K562 (cell line): ENCODE measurements at regions not wholly inside any gene's neighbourhood (a gene's known extent, or its start where the extent isn't known, plus 50 kb on each side); places are given as distances from the start of the nearest gene placed in this dataset.

ENCODE experiments used
- ATAC-seq: fragments of 200-7000 bp; cut with Tn5 transposase; 3 replicates; pipeline ENCODE4 v1.9.1; 2020; ENCODE audit warnings: moderate library complexity
- BruUV-seq: library from RNA; stranded (reverse); fragments of 400-500 nt; replicated peaks from 2 replicates; lab custom pipeline; 2021; lab: Mats Ljungman, UMichigan
- CTCF ChIA-PET: fragments of 300-600 bp; formaldehyde crosslinking; extraction: SDS; loops from one replicate; lab custom pipeline; 2021; ENCODE audit warnings: low intra/inter-chr PET ratio; lab: Yijun Ruan, JAX
- POLR2A ChIA-PET: fragments of 300-600, 350-650 bp; sonication (Branson Sonifier 250); formaldehyde crosslinking; extraction: SDS; loops from one replicate; lab custom pipeline; 2021; ENCODE audit warnings: antibody characterized with exemption, inconsistent platforms; lab: Yijun Ruan, JAX
- DNase-seq, 4 experiments: peaks; one replicate each; pipeline versions ENCODE4 v3.0.0 to v3.0.0-alpha.2; 2011 to 2018; ENCODE audit warnings: low spot score in 3 of 4, mixed read lengths in 3 of 4; ENCODE audit errors: extremely low read depth in 1 of 4
- FAIRE-seq: peaks from 2 replicates; lab custom pipeline; 2011; peaks lifted over from hg19 to GRCh38; lab: Jason Lieb, UNC
- H2AFZ ChIP-seq: 2 replicates; pipeline ENCODE4 v1.6.0; 2011; ENCODE audit warnings: low read depth, low read length, control low read depth, inconsistent platforms
- H3K27ac ChIP-seq: fragments of 200-600 bp; 3 replicates; pipeline ENCODE4 v1.8.0; 2011; ENCODE audit warnings: low read depth, mild to moderate bottlenecking, control low read depth, inconsistent platforms, low read length, moderate library complexity, mixed read lengths; ENCODE audit errors: extremely low read depth
- H3K27me3 ChIP-seq, 2 experiments: fragments of 300-600 bp in 1 of 2; 2 replicates in 1 of 2; 3 replicates in 1 of 2; pipeline versions ENCODE4 v1.6.0 to v1.8.0; 2011; ENCODE audit warnings: inconsistent platforms in 2 of 2, low read length in 2 of 2, mild to moderate bottlenecking in 1 of 2, mixed read lengths in 1 of 2, moderate library complexity in 1 of 2; ENCODE audit not compliant: control insufficient read depth in 2 of 2, insufficient read depth in 2 of 2
- H3K36me3 ChIP-seq: fragments of 300-600 bp; 3 replicates; pipeline ENCODE4 v1.8.0; 2011; ENCODE audit warnings: mild to moderate bottlenecking, low read length, inconsistent platforms; ENCODE audit not compliant: control insufficient read depth, insufficient read depth
- H3K4me1 ChIP-seq, 2 experiments: fragments of 200-600 bp in 1 of 2; replicated peaks in 1 of 2; 2 replicates in 1 of 2; 3 replicates in 1 of 2; pipeline versions ENCODE4 v1.5.1 to v1.8.0; 2011; ENCODE audit warnings: inconsistent platforms in 2 of 2, low read length in 2 of 2, mild to moderate bottlenecking in 1 of 2, mixed read lengths in 1 of 2, moderate library complexity in 1 of 2; ENCODE audit not compliant: control insufficient read depth in 2 of 2, insufficient read depth in 2 of 2
- H3K4me2 ChIP-seq: 2 replicates; pipeline ENCODE4 v1.6.1; 2011; ENCODE audit warnings: low read length, control low read depth, inconsistent platforms, mixed read lengths; ENCODE audit not compliant: insufficient read depth
- H3K4me3 ChIP-seq: fragments of 200-600 bp; sonication (generic), shearing (Covaris generic); 2 replicates; pipeline ENCODE4 v1.5.1; 2016; ENCODE audit warnings: control low read depth, inconsistent platforms
- H3K79me2 ChIP-seq: fragments of 200-600 bp; 3 replicates; pipeline ENCODE4 v1.8.0; 2011; ENCODE audit warnings: low read length, inconsistent platforms; ENCODE audit not compliant: control insufficient read depth, insufficient read depth
- H3K9ac ChIP-seq, 2 experiments: 2 replicates each; pipeline versions ENCODE4 v1.6.0 to v1.6.1; 2011; ENCODE audit warnings: low read depth in 2 of 2, low read length in 2 of 2, control low read depth in 1 of 2, inconsistent platforms in 1 of 2, mild to moderate bottlenecking in 1 of 2, mixed read lengths in 1 of 2; ENCODE audit not compliant: insufficient read depth in 1 of 2
- H3K9me1 ChIP-seq: one replicate; pipeline ENCODE4 v1.6.0; 2011; ENCODE audit warnings: inconsistent platforms, mild to moderate bottlenecking, low read length, moderate library complexity; ENCODE audit not compliant: control insufficient read depth, insufficient read depth
- H3K9me3 ChIP-seq: replicated peaks from 2 replicates; pipeline ENCODE4 v1.5.1; 2011; ENCODE audit warnings: low read depth, low read length, inconsistent platforms; ENCODE audit not compliant: control insufficient read depth, insufficient read depth
- H4K20me1 ChIP-seq: replicated peaks from 2 replicates; pipeline ENCODE4 v1.6.1; 2011; ENCODE audit warnings: low read length, inconsistent platforms, mixed read lengths; ENCODE audit not compliant: control insufficient read depth, insufficient read depth
- E2F1 ChIP-seq: sonication (generic); formaldehyde crosslinking; IDR thresholded peaks from 2 replicates; pipeline ENCODE4 v1.8.1; 2023; ENCODE audit warnings: mild to moderate bottlenecking, missing genetic modification reagents, moderate library complexity
- KLF10 ChIP-seq: fragments of 250-450 bp; sonication (Bioruptor Pico); IDR thresholded peaks from 2 replicates; pipeline ENCODE4 v1.6.1; 2021; ENCODE audit warnings: matching md5 sums
- MECOM ChIP-seq: fragments of 250-450 bp; sonication (Bioruptor Pico); IDR thresholded peaks from 2 replicates; pipeline ENCODE4 v1.8.0; 2022; ENCODE audit warnings: inconsistent platforms
- POLR2AphosphoS5 ChIP-seq: IDR thresholded peaks from 2 replicates; pipeline ENCODE4 v1.6.1; 2011; ENCODE audit warnings: mild to moderate bottlenecking, low read depth, low read length, moderate library complexity; ENCODE audit not compliant: control insufficient read depth, insufficient read depth
- PURB ChIP-seq: sonication (generic); formaldehyde crosslinking; IDR thresholded peaks from 2 replicates; pipeline ENCODE4 v1.9.0; 2021; ENCODE audit warnings: low read depth, mild to moderate bottlenecking, missing genetic modification reagents
- SETDB1 ChIP-seq: IDR thresholded peaks from one replicate; pipeline ENCODE4 v1.6.1; 2012; ENCODE audit warnings: low read length, control low read depth, inconsistent platforms
- TAF15 ChIP-seq: fragments of 200-400 bp; formaldehyde crosslinking; IDR thresholded peaks from 2 replicates; pipeline ENCODE4 v1.6.1; 2017; ENCODE audit warnings: mild to moderate bottlenecking, low read depth, low read length, moderate library complexity
- YY1 ChIP-seq, 3 experiments: IDR thresholded peaks; 2 replicates each; pipeline ENCODE4 v1.6.1; 2011; ENCODE audit warnings: low read length in 2 of 3, mild to moderate bottlenecking in 2 of 3, moderate library complexity in 2 of 3, borderline replicate concordance in 1 of 3, control low read depth in 1 of 3, low read depth in 1 of 3; ENCODE audit not compliant: insufficient read depth in 3 of 3, insufficient replicate concordance in 2 of 3, control insufficient read depth in 1 of 3, insufficient read length in 1 of 3; ENCODE audit errors: extremely low read depth in 1 of 3
- ZFP30 ChIP-seq: fragments of 250-450 bp; sonication (Bioruptor Pico); IDR thresholded peaks from 2 replicates; pipeline ENCODE4 v1.8.0; 2022; ENCODE audit warnings: moderate library complexity, mild to moderate bottlenecking, inconsistent platforms, borderline replicate concordance
- ZKSCAN8 ChIP-seq: fragments of 200-800 bp; sonication (Bioruptor generic); IDR thresholded peaks from 2 replicates; pipeline ENCODE4 v1.6.1; 2016; ENCODE audit warnings: missing genetic modification characterization, missing compliant biosample characterization
- ZNF212 ChIP-seq: fragments of 450-650 bp; formaldehyde crosslinking; IDR thresholded peaks from 2 replicates; pipeline ENCODE4 v1.4.0; 2020; ENCODE audit warnings: mild to moderate bottlenecking
- ZNF217 ChIP-seq: sonication (generic); formaldehyde crosslinking; IDR thresholded peaks from 2 replicates; pipeline ENCODE4 v1.8.0; 2022; ENCODE audit warnings: mild to moderate bottlenecking, missing genetic modification reagents
- ZNF232 ChIP-seq: sonication (generic); formaldehyde crosslinking; IDR thresholded peaks from 2 replicates; pipeline ENCODE4 v1.8.0; 2022; ENCODE audit warnings: mild to moderate bottlenecking, missing genetic modification reagents
- ZNF79 ChIP-seq: fragments of 250-450 bp; sonication (Bioruptor Pico); IDR thresholded peaks from 2 replicates; pipeline ENCODE4 v1.4.0; 2020; ENCODE audit warnings: low read depth, mild to moderate bottlenecking, moderate library complexity
- in situ Hi-C: fragments of 300-500 bp; cut with MboI; formaldehyde crosslinking; loops from 4 replicates; pipeline ENCODE4 v1.15.0; 2018; ENCODE audit warnings: inconsistent platforms, mixed read lengths
- intact Hi-C: fragments of 100-400 bp; cut with micrococcal nuclease; formaldehyde crosslinking; loops from 2 replicates; pipeline ENCODE4 v1.14.2; 2022
- TF ChIP-seq, protein P1 (sequence below): fragments of 450-650 bp; formaldehyde crosslinking; IDR thresholded peaks from 2 replicates; pipeline ENCODE4 v1.4.0; 2020; ENCODE audit warnings: mild to moderate bottlenecking, moderate library complexity

GRCh38 chr20:40087496-40087895 is 601.5 kb downstream of the MAFB start:
- no peak for FAIRE-seq
- no peaks in the 10 kb centered on the region for H3K27me3 ChIP-seq
- no peaks in the 10 kb centered on the region for H4K20me1 ChIP-seq
- in situ Hi-C loops = no loop called here
- no peak for DNase-seq
- intact Hi-C loops = no loop called here
- no peaks in the 10 kb centered on the region for H3K79me2 ChIP-seq
- no peak overlapping the region for H3K27ac ChIP-seq
- no TSS peak for BruUV-seq
- H3K4me2 ChIP-seq = no peak overlapping the region
- POLR2A ChIA-PET = no interaction called here
- no peaks in the 10 kb centered on the region for H3K36me3 ChIP-seq
- CTCF ChIA-PET = no interaction called here
- no peaks in the 10 kb centered on the region; the same call in 1 of the 2 replicates for H3K9me3 ChIP-seq
- no peak overlapping the region for H2AFZ ChIP-seq
- H3K9me1 ChIP-seq = no peaks in the 10 kb centered on the region
- no peak overlapping the region for H3K4me3 ChIP-seq
- no peak overlapping the region for H3K9ac ChIP-seq
- H3K4me1 ChIP-seq = no peaks in the 10 kb centered on the region
- TF ChIP-seq ZKSCAN8 (CRISPR knock-in tag) = no peak
- no peak for TF ChIP-seq ZNF212 (CRISPR knock-in tag)
- TF ChIP-seq E2F1 (CRISPR knock-in tag) = no peak
- TF ChIP-seq KLF10 (CRISPR knock-in tag) = no peak
- TF ChIP-seq, protein P1, sequence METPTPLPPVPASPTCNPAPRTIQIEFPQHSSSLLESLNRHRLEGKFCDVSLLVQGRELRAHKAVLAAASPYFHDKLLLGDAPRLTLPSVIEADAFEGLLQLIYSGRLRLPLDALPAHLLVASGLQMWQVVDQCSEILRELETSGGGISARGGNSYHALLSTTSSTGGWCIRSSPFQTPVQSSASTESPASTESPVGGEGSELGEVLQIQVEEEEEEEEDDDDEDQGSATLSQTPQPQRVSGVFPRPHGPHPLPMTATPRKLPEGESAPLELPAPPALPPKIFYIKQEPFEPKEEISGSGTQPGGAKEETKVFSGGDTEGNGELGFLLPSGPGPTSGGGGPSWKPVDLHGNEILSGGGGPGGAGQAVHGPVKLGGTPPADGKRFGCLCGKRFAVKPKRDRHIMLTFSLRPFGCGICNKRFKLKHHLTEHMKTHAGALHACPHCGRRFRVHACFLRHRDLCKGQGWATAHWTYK = no peak
- no peak for TF ChIP-seq ZFP30 (CRISPR knock-in tag)
- TF ChIP-seq POLR2AphosphoS5 = no peak
- no peak for TF ChIP-seq YY1 (IDR thresholded peaks at IDR 0.05; ENCODE audit: borderline replicate concordance in 1 of 3, control insufficient read depth in 1 of 3, extremely low read depth in 1 of 3, insufficient read depth in 3 of 3, insufficient read length in 1 of 3, insufficient replicate concordance in 2 of 3, low read depth in 1 of 3, low read length in 2 of 3)
- no peak for TF ChIP-seq SETDB1
- no peak for TF ChIP-seq ZNF232
- no peak for TF ChIP-seq TAF15
- no peak for TF ChIP-seq ZNF79
- no peak for TF ChIP-seq PURB
- no peak for TF ChIP-seq ZNF217
- TF ChIP-seq MECOM (CRISPR knock-in tag) = no peak
- ATAC-seq = no peak
